Cardiac muscle cell (in vitro differentiated cells and primary cell): ENCODE measurements at regions not wholly inside any gene's neighbourhood (a gene's known extent, or its start where the extent isn't known, plus 50 kb on each side); places are given as distances from the start of the nearest gene placed in this dataset.

Experiments used
- DNase-seq, 2 donors: peaks; one replicate each; pipeline versions ENCODE4 v3.0.0 to v3.0.0-alpha.2; 2010 to 2017; ENCODE audit warnings: low read depth in 1 of 2, low spot score in 1 of 2
- H3K27ac ChIP-seq: fragments of 200-600 bp; sonication (generic); 2 replicates; pipeline ENCODE4 v1.5.1; 2016
- H3K27me3 ChIP-seq: fragments of 200-600 bp; sonication (generic); 2 replicates; pipeline ENCODE4 v1.6.0; 2016; ENCODE audit warnings: control low read depth
- H3K36me3 ChIP-seq: fragments of 200-600 bp; sonication (generic); 2 replicates; pipeline ENCODE4 v1.5.1; 2016; ENCODE audit warnings: control low read depth
- H3K4me1 ChIP-seq: fragments of 200-600 bp; sonication (generic); 2 replicates; pipeline ENCODE4 v1.8.1; 2017; ENCODE audit warnings: low read depth, mild to moderate bottlenecking, mixed run types
- H3K4me3 ChIP-seq: fragments of 200-600 bp; sonication (generic); 2 replicates; pipeline ENCODE4 v1.5.1; 2016; ENCODE audit warnings: mild to moderate bottlenecking
- H3K9me3 ChIP-seq: fragments of 200-600 bp; sonication (generic); 2 replicates; pipeline ENCODE4 v1.5.1; 2017; ENCODE audit warnings: low read depth, mild to moderate bottlenecking, control low read depth
- TF ChIP-seq, protein P1 (sequence below): IDR thresholded peaks from 2 replicates; pipeline ENCODE4 v1.5.1; 2012; ENCODE audit warnings: low read depth, mild to moderate bottlenecking, low read length

DNA sequence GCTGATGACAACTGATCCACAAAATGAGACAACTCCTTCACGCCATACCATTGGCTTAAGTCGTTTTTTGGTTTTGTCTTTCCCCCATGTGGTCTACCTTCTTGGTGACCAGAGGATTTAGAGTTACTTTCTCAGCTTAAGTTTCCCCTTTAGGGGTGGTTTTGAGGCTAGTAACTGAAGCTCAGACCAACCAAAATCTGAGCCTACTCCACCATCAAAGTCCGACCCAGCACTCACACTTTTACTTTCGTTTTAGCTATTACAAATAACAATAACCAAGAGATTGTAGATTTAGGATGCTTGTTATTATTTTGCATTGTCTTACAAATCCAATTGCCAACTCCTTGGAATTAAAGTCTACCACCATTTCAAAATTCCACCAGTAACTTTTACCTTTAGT is 130.6 kb upstream of the MDM1 start:
- Histone ChIP-seq H3K36me3 (no peaks in the 10 kb centered on the region), H3K27ac (no peak overlapping the region), H3K9me3 (no peaks in the 10 kb centered on the region), H3K27me3 (no peaks in the 10 kb centered on the region), H3K4me1 (no peaks in the 10 kb centered on the region), H3K4me3 (no peak overlapping the region)
- no peak for DNase-seq
- TF ChIP-seq, protein P1, sequence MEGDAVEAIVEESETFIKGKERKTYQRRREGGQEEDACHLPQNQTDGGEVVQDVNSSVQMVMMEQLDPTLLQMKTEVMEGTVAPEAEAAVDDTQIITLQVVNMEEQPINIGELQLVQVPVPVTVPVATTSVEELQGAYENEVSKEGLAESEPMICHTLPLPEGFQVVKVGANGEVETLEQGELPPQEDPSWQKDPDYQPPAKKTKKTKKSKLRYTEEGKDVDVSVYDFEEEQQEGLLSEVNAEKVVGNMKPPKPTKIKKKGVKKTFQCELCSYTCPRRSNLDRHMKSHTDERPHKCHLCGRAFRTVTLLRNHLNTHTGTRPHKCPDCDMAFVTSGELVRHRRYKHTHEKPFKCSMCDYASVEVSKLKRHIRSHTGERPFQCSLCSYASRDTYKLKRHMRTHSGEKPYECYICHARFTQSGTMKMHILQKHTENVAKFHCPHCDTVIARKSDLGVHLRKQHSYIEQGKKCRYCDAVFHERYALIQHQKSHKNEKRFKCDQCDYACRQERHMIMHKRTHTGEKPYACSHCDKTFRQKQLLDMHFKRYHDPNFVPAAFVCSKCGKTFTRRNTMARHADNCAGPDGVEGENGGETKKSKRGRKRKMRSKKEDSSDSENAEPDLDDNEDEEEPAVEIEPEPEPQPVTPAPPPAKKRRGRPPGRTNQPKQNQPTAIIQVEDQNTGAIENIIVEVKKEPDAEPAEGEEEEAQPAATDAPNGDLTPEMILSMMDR = no peak

DNA sequence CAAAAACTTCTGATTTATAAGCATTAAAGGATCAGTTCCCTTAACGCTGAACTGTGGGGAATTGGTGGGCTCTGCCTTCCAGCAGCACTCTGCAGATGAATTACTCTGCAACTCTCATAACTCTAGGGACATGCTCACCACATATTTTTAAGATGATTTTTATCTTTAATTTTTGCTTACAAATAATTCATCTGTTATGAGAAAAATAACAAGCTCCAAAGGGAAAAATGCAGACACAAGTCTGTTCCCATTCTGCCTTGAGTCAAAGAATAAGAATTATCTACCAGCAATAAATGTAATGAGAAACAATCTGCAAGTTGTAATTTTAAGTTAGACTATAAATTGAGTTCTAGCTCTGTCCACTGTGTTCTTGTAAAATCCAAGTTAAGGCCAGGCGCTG is 133.1 kb upstream of the MDM1 start:
- H3K4me3 ChIP-seq = no peak overlapping the region
- no peaks in the 10 kb centered on the region for H3K4me1 ChIP-seq
- H3K27me3 ChIP-seq = no peaks in the 10 kb centered on the region
- H3K27ac ChIP-seq = no peak overlapping the region
- TF ChIP-seq, protein P1 = no peak
- no peaks in the 10 kb centered on the region for H3K9me3 ChIP-seq
- DNase-seq = no peak
- no peaks in the 10 kb centered on the region for H3K36me3 ChIP-seq

DNA sequence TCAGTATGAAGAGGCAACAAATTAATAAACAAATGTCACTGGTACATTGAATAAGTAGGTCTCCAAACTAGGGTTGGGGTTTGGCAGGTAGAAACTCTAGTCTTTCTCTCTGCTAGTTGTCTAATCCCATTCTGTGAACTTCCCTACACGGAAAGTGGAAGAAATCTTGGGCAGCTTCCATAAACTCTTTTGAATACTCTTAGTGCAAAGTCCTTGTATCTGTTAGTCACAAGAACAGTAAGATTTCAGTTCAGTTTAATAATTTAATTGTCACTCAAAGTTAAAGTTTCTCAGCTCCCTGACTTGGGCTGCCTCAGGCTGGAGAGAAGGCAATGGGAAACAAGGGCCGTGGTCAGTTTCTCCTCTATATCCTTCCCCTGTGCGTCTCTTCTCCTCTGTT is 135.4 kb upstream of the MDM1 start:
- Histone ChIP-seq H3K9me3 (no peaks in the 10 kb centered on the region), H3K36me3 (no peaks in the 10 kb centered on the region), H3K27me3 (no peaks in the 10 kb centered on the region), H3K27ac (no peak overlapping the region), H3K4me3 (no peak overlapping the region), H3K4me1 (no peaks in the 10 kb centered on the region)
- TF ChIP-seq, protein P1 = no peak
- no peak for DNase-seq

DNA sequence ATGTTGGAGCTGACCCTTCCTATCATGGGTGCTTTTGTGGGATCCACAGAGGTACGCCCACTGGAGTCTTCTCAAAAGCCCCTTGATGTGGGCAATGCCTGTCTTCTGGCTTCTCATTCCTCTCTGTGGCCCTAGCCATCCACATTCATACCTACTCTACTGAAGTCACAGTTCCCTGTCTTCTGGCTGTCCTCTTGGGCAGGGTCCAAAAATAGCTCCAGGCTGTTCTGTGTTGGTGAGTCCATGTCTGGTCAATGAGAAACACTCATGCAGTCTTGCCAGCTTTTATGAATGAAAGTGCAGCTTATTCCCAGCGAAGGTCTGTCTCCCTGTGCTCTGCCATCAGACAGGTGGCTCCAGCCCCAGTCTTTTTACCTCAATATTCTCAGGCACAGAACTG is 135.9 kb upstream of the MDM1 start:
- no peak for DNase-seq

DNA sequence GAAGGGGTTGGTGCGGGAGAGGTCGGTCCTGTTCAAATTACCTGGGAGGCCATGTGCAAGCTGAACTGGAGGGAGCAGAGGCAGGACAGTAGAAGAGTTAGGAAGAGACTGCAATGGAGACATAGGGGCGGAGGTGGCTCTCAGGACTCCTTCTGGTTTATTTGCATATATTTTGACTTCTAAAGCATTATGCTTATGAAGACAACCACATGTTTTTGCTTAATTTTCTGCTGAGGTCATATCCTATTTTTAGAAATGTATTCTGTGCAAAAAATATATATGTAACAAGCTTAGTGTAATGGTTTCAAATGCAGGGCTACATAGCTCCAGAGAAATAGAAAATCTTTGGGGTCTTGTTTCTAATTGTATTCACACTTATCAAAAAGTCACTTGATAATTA is 137.0 kb upstream of the MDM1 start:
- Histone ChIP-seq H3K9me3 (no peaks in the 10 kb centered on the region), H3K4me1 (no peaks in the 10 kb centered on the region), H3K27me3 (no peaks in the 10 kb centered on the region), H3K27ac (no peak overlapping the region), H3K36me3 (no peaks in the 10 kb centered on the region), H3K4me3 (no peak overlapping the region)
- no peak for DNase-seq
- TF ChIP-seq, protein P1 = no peak

More for the DNA sequence above, 135.9 kb upstream of the MDM1 start:
- no peak overlapping the region for H3K27ac ChIP-seq
- no peak overlapping the region for H3K4me3 ChIP-seq
- H3K9me3 ChIP-seq = no peaks in the 10 kb centered on the region
- H3K4me1 ChIP-seq = no peaks in the 10 kb centered on the region
- no peaks in the 10 kb centered on the region for H3K36me3 ChIP-seq
- no peaks in the 10 kb centered on the region for H3K27me3 ChIP-seq
- TF ChIP-seq, protein P1 = no peak
